Spinal cord (tissue), 10 donors: ENCODE measurements at regions not wholly inside any gene's neighbourhood (a gene's known extent, or its start where the extent isn't known, plus 50 kb on each side); places are given as distances from the start of the nearest gene placed in this dataset. TPM values are rescaled to one million over a fixed set of nuclear protein-coding genes. Genes with fewer than 3 reads are reported as not detected.
A peak's percentile ranks its signal among the peaks of the same experiment; 100 is the strongest.
"Not testable (repeated sequence)": the region's sequence is repeated elsewhere in the genome, so short reads cannot be mapped to it uniquely, and the experiment has no call there.

Experiments
- DNase-seq, 6 donors: peaks; one replicate each; pipeline versions ENCODE4 v3.0.0 to v3.0.0-alpha.2; 2013 to 2015; ENCODE audit warnings: low spot score in 6 of 6, low read depth in 4 of 6
- H3K27ac ChIP-seq: one replicate; pipeline ENCODE4 v1.5.1; 2013; ENCODE audit warnings: low read depth, low read length, control low read depth
- H3K27me3 ChIP-seq: one replicate; pipeline ENCODE4 v1.6.1; 2013; ENCODE audit warnings: low read length; ENCODE audit not compliant: control insufficient read depth, insufficient read depth
- H3K36me3 ChIP-seq: one replicate; pipeline ENCODE4 v1.6.1; 2013; ENCODE audit warnings: low read length; ENCODE audit not compliant: control insufficient read depth, insufficient read depth
- H3K4me1 ChIP-seq: one replicate; pipeline ENCODE4 v1.6.1; 2013; ENCODE audit warnings: low read length; ENCODE audit not compliant: control insufficient read depth, insufficient read depth
- H3K4me3 ChIP-seq: one replicate; pipeline ENCODE4 v1.5.1; 2013; ENCODE audit warnings: low read depth, low read length, control low read depth
- H3K9me3 ChIP-seq: one replicate; pipeline ENCODE4 v1.6.1; 2013; ENCODE audit warnings: low read length; ENCODE audit not compliant: control insufficient read depth, insufficient read depth
- WGBS: methylation state at CpG from one replicate; pipeline ENCODE4 v1.1.5; 2013; ENCODE audit warnings: missing lambda C conversion rate; ENCODE audit not compliant: insufficient coverage; 5-methylcytosine and 5-hydroxymethylcytosine counted together
- small RNA-seq: library from RNA; depleted of rRNA; stranded (forward); fragments of <200 nt; gene quantifications from one replicate; pipeline ENCODE3, GENCODE V24; 2014; ENCODE audit warnings: low replicate concordance
- donor health status: healthy.

DNA sequence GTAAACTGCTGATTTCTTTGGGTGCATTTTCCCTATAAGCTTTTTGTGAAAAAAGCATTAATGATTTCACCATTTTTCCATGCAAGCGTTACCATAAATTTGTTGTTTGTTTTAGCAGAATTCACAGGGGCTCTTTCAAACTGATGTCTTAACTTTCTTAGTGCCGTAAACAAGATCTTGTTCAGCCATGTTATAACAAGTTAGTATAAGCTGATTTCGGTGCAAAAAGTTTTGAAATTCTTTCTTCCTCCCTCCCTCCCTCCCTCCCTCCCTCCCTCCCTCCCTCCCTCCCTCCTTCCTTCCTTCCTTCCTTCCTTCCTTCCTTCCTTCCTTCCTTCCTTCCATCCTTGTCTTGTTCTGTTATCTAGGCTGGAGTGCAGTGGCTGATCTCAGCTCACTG lies 71.7 kb upstream of the CHORDC1 start:
- no peaks in the 10 kb centered on the region for H3K4me1 ChIP-seq
- no peaks in the 10 kb centered on the region for H3K36me3 ChIP-seq
- no peak for DNase-seq
- no peaks in the 10 kb centered on the region for H3K9me3 ChIP-seq
- WGBS: no CpG with 5 or more reads among the region's 3 CpGs
- H3K4me3 ChIP-seq: no peak overlapping the region
- no peak overlapping the region for H3K27ac ChIP-seq
- no peaks in the 10 kb centered on the region for H3K27me3 ChIP-seq

DNA sequence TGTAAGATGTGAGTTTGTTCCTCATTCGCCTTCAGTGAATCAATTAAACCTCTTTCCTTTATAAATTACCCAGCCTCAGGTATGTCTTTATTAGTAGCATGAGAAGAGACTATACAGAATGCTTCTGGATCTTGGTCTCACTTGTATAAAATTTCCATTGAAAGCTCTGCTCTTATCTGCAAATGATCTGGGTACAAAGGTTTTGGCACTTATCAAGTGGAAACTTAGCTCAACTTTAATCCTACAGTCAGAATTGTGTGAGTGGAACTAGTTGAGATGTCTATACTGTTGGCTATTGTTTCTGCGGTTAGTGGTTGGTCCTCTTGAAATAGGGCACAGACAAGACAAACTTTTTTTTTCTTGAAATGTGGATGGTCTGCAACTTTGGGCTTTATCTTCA lies 71.2 kb upstream of the CHORDC1 start:
- no peak for DNase-seq
- Histone ChIP-seq H3K4me1 (no peaks in the 10 kb centered on the region), H3K27me3 (no peaks in the 10 kb centered on the region), H3K4me3 (no peak overlapping the region), H3K27ac (no peak overlapping the region), H3K36me3 (no peaks in the 10 kb centered on the region), H3K9me3 (no peaks in the 10 kb centered on the region)
- no CpG with 5 or more reads among the region's 2 CpGs for WGBS

GRCh38 chr11:90288212-90288821 lies 65.5 kb upstream of the CHORDC1 start:
- Histone ChIP-seq H3K27me3 (no peaks in the 10 kb centered on the region), H3K27ac (no peak overlapping the region), H3K36me3 (no peaks in the 10 kb centered on the region), H3K4me1 (no peaks in the 10 kb centered on the region), H3K4me3 (no peak overlapping the region), H3K9me3 (no peaks in the 10 kb centered on the region)
- peak in 5 of 6 donors; percentile 6 to 88 (median 23) for DNase-seq
- no CpG with 5 or more reads among the region's 3 CpGs for WGBS

DNA sequence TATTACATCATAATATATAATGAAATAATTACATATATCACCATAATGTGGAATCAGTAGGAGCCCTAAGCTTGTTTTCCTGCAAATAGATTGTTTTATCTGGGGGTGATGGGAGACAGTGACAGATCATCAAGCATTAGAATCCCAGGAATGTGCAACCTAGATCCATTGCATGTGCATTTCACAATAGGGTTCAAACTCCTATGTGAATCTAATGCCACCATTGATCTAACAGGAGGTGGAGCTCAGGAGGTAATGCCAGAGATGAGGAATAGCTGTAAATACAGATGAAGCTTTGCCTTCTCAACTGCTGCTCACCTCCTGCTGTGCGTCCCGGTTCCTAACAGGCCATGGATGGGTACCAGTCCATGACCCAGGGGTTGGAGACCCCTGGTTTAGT lies 63.8 kb upstream of the CHORDC1 start:
- Histone ChIP-seq H3K27me3 (no peaks in the 10 kb centered on the region), H3K4me3 (no peak overlapping the region), H3K27ac (no peak overlapping the region), H3K9me3 (no peaks in the 10 kb centered on the region), H3K36me3 (no peaks in the 10 kb centered on the region), H3K4me1 (no peaks in the 10 kb centered on the region)
- no CpG with 5 or more reads among the region's 2 CpGs for WGBS
- no peak for DNase-seq

DNA sequence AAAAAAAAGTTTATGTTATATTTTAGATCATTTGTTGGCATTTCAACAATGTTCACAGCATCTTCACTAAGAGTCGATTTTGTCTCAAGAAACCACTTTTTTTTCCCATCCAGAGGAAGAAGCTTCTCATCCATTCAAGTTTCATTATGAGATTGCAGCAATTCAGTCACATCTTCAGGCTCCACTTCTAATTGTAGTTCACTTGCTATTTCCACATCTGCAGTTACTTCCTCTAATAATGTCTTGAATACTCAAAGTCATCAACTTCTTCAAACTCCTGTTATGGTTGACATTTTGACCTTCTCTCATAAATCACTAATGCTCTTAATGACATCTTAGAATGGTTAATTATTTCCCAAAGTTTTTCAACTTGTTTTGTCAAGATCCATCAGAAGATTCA lies 61.3 kb upstream of the CHORDC1 start:
- Histone ChIP-seq H3K27me3 (no peaks in the 10 kb centered on the region), H3K9me3 (no peaks in the 10 kb centered on the region), H3K36me3 (no peaks in the 10 kb centered on the region), H3K4me1 (no peaks in the 10 kb centered on the region), H3K4me3 (no peak overlapping the region), H3K27ac (no peak overlapping the region)
- WGBS: 67% methylated on average over 1 of the region's 1 CpG
- no peak for DNase-seq

DNA sequence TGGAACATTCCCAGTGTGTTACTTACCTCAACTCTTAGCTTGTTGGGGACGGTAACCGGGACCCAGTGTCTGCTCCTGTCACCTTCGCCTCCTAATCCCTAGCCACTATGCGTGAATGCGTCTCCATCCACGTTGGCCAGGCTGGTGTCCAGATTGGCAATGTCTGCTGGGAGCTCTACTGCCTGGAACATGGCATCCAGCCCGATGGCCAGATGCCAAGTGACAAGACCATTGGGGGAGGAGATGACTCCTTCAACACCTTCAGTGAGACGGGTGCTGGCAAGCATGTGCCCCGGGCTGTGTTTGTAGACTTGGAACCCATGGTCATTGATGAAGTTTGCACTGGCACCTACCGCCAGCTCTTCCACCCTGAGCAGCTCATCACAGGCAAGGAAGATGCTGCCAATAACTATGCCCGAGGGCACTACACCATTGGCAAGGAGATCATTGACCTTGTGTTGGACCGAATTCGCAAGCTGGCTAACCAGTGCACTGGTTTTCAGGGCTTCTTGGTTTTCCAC lies 59.8 kb upstream of the CHORDC1 start:
- not testable (repeated sequence) for H3K4me3 ChIP-seq, H3K27ac ChIP-seq, H3K27me3 ChIP-seq, H3K4me1 ChIP-seq, H3K9me3 ChIP-seq, DNase-seq, H3K36me3 ChIP-seq
- WGBS: 93% methylated on average over 11 of the region's 13 CpGs

GRCh38 chr11:90274362-90274761 lies 51.5 kb upstream of the CHORDC1 start:
- Histone ChIP-seq H3K36me3 (no peaks in the 10 kb centered on the region), H3K9me3 (no peaks in the 10 kb centered on the region), H3K27ac (no peak overlapping the region), H3K27me3 (no peaks in the 10 kb centered on the region), H3K4me1 (no peaks in the 10 kb centered on the region), H3K4me3 (no peak overlapping the region)
- DNase-seq: no peak
- no CpG with 5 or more reads among the region's 4 CpGs for WGBS

Small RNA genes lying in the stretch of these regions (small RNA-seq; reads per million reads assigned to genes)
- gene AP001002.3 (not detected), gene MIR1261 (not detected), gene MIR4490 (0.12 reads per million)
